Activated naive CD8-positive, alpha-beta T cell treated with anti-CD3 and anti-CD28 coated beads for 36 hours (primary cell): ENCODE measurements at regions not wholly inside any gene's neighbourhood (a gene's known extent, or its start where the extent isn't known, plus 50 kb on each side); places are given as distances from the start of the nearest gene placed in this dataset.

Experiments used
- DNase-seq: peaks from one replicate; pipeline ENCODE4 v3.0.0; 2021
- H3K27ac Mint-ChIP-seq: one replicate; pipeline ENCODE4 v1.8.0; 2022; ENCODE audit warnings: mild to moderate bottlenecking, moderate library complexity, mixed read lengths
- H3K27me3 Mint-ChIP-seq: one replicate; pipeline ENCODE4 v1.8.0; 2022; ENCODE audit warnings: mild to moderate bottlenecking, mixed read lengths
- H3K36me3 Mint-ChIP-seq: one replicate; pipeline ENCODE4 v1.8.0; 2021; ENCODE audit warnings: mild to moderate bottlenecking, mixed read lengths
- H3K4me1 Mint-ChIP-seq: one replicate; pipeline ENCODE4 v1.8.0; 2021; ENCODE audit warnings: mixed read lengths
- H3K4me3 Mint-ChIP-seq: one replicate; pipeline ENCODE4 v1.8.0; 2022; ENCODE audit warnings: mild to moderate bottlenecking, moderate library complexity, mixed read lengths
- H3K9me3 Mint-ChIP-seq: one replicate; pipeline ENCODE4 v1.8.0; 2022; ENCODE audit warnings: mixed read lengths

GRCh38 chr12:59839514-59839913 lies 243.7 kb downstream of the SLC16A7 start:
- Mint-ChIP-seq H3K4me3 (no peak overlapping the region), H3K9me3 (no peaks in the 10 kb centered on the region), H3K27me3 (peaks cover 8% of the 10 kb centered on the region), H3K27ac (no peak overlapping the region), H3K36me3 (no peaks in the 10 kb centered on the region), H3K4me1 (no peaks in the 10 kb centered on the region)
- no peak for DNase-seq

- H3K27ac Mint-ChIP-seq, result no peak overlapping the region
- no peak for DNase-seq
- H3K4me1 Mint-ChIP-seq, result no peaks in the 10 kb centered on the region
- no peaks in the 10 kb centered on the region for H3K36me3 Mint-ChIP-seq
- H3K9me3 Mint-ChIP-seq, result no peaks in the 10 kb centered on the region
- peaks cover 4% of the 10 kb centered on the region for H3K27me3 Mint-ChIP-seq
- H3K4me3 Mint-ChIP-seq, result no peak overlapping the region
These were observed 247.5 kb downstream of the SLC16A7 start for GRCh38 chr12:59843260-59843843.

DNA sequence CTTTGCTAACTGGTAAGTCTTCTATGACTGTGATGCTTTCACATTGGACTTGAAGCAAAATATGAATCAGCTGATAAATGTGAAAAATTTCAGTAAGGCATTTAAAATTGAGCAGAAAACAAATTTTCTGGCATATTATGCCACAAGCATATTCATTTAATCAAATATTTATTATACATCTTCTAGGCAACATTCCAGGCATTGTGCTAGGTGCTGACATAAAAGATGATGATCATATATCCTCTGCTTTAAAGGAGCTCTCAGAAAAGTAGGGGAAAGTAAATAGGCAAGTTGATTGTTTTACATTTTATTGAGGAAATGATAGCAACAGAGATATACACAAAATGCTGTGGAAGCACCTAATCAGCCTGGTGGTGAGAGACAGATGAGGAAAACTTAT lies 248.9 kb downstream of the SLC16A7 start:
- Mint-ChIP-seq H3K4me3 (no peak overlapping the region), H3K27ac (no peak overlapping the region), H3K4me1 (no peaks in the 10 kb centered on the region), H3K36me3 (no peaks in the 10 kb centered on the region), H3K9me3 (no peaks in the 10 kb centered on the region), H3K27me3 (peaks cover 4% of the 10 kb centered on the region)
- DNase-seq, result no peak

GRCh38 chr12:59845293-59845692 lies 249.5 kb downstream of the SLC16A7 start:
- H3K4me1 Mint-ChIP-seq, result no peaks in the 10 kb centered on the region
- H3K27me3 Mint-ChIP-seq, result no peaks in the 10 kb centered on the region
- DNase-seq, result no peak
- H3K27ac Mint-ChIP-seq, result no peak overlapping the region
- no peak overlapping the region for H3K4me3 Mint-ChIP-seq
- H3K36me3 Mint-ChIP-seq, result no peaks in the 10 kb centered on the region
- no peaks in the 10 kb centered on the region for H3K9me3 Mint-ChIP-seq

DNA sequence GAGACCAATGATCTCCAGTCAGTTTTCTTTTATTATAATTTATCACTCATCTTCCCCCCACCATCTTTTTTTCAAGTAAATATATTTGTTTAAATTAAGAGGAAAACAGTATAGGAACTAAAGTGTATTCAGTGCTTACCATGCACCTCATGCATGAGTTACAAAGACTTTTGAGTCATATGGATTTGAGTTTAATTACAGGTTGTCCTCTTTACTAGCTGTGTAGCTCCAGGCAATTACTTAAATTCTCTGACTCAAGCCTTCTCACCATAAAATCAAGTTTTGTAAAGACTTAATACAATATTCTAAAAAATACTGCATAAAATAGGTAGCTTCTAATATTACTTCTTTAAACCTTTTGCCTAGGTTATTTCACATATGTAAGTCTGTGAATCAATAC lies 251.3 kb downstream of the SLC16A7 start:
- DNase-seq, result no peak
- Mint-ChIP-seq H3K9me3 (no peaks in the 10 kb centered on the region), H3K27me3 (no peaks in the 10 kb centered on the region), H3K36me3 (no peaks in the 10 kb centered on the region), H3K27ac (no peak overlapping the region), H3K4me1 (no peaks in the 10 kb centered on the region), H3K4me3 (no peak overlapping the region)

DNA sequence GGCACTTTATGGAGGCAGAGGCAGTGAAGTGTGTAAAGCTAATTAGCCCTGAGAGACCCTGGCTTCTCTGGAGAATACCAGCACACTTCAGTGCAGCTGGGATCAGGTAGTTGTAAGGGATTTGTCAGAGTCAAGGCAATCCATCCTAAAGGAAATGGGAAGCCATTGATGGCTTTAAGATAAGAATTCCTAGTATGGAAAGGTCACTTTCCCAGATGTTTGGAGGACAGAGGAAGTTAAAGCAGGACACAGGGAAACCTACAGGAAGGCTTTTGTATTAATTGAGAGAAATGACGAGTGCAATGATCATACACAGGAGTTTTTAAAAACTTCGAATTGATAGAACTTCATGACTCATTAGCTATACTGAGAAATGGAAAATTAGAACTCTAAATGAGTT lies 254.4 kb downstream of the SLC16A7 start:
- H3K4me3 Mint-ChIP-seq, result no peak overlapping the region
- no peak for DNase-seq
- peaks cover 6% of the 10 kb centered on the region for H3K27me3 Mint-ChIP-seq
- H3K9me3 Mint-ChIP-seq, result peaks cover 4% of the 10 kb centered on the region
- no peaks in the 10 kb centered on the region for H3K4me1 Mint-ChIP-seq
- no peaks in the 10 kb centered on the region for H3K36me3 Mint-ChIP-seq
- H3K27ac Mint-ChIP-seq, result no peak overlapping the region

GRCh38 chr12:59858508-59859170 lies 262.8 kb downstream of the SLC16A7 start:
- peaks cover 16% of the 10 kb centered on the region for H3K27me3 Mint-ChIP-seq
- H3K4me3 Mint-ChIP-seq, result no peak overlapping the region
- peaks cover 11% of the 10 kb centered on the region for H3K9me3 Mint-ChIP-seq
- no peaks in the 10 kb centered on the region for H3K4me1 Mint-ChIP-seq
- DNase-seq, result no peak
- no peak overlapping the region for H3K27ac Mint-ChIP-seq
- no peaks in the 10 kb centered on the region for H3K36me3 Mint-ChIP-seq

GRCh38 chr12:59859171-59859510 lies 263.3 kb downstream of the SLC16A7 start:
- H3K27ac Mint-ChIP-seq, result no peak overlapping the region
- no peaks in the 10 kb centered on the region for H3K4me1 Mint-ChIP-seq
- no peak overlapping the region for H3K4me3 Mint-ChIP-seq
- H3K9me3 Mint-ChIP-seq, result peaks cover 10% of the 10 kb centered on the region
- H3K27me3 Mint-ChIP-seq, result peaks cover 16% of the 10 kb centered on the region
- no peak for DNase-seq
- no peaks in the 10 kb centered on the region for H3K36me3 Mint-ChIP-seq

GRCh38 chr12:59861635-59862034 lies 265.8 kb downstream of the SLC16A7 start:
- Mint-ChIP-seq H3K9me3 (peaks cover 3% of the 10 kb centered on the region), H3K4me1 (no peaks in the 10 kb centered on the region), H3K27me3 (no peaks in the 10 kb centered on the region), H3K27ac (no peak overlapping the region), H3K36me3 (no peaks in the 10 kb centered on the region), H3K4me3 (no peak overlapping the region)
- DNase-seq, result no peak

- Mint-ChIP-seq H3K36me3 (no peaks in the 10 kb centered on the region), H3K4me1 (no peaks in the 10 kb centered on the region), H3K27me3 (no peaks in the 10 kb centered on the region), H3K4me3 (no peak overlapping the region), H3K9me3 (no peaks in the 10 kb centered on the region), H3K27ac (no peak overlapping the region)
- DNase-seq, result no peak
These were observed 271.2 kb downstream of the SLC16A7 start for GRCh38 chr12:59867055-59867454.

DNA sequence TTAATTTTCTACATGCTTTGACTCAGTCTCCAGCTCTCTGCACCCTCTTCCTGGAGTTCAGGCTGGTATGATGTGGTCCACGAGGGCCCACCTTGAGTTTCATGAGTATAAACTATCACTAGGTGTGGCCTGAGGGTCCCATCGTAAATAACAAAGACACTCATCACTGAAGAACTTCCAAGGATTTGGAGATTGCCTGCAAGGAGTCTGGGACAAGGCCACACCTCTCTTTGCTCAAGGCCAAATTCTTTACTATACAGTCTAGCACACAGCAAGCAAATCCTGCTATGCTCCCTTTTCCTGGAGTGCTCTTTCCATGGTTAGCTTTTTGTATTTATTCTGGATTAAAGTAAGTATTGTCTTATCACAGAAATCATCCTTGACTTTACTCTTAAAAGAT lies 271.9 kb downstream of the SLC16A7 start:
- Mint-ChIP-seq H3K27ac (no peak overlapping the region), H3K9me3 (peaks cover 1% of the 10 kb centered on the region), H3K4me3 (no peak overlapping the region), H3K27me3 (no peaks in the 10 kb centered on the region), H3K36me3 (no peaks in the 10 kb centered on the region), H3K4me1 (no peaks in the 10 kb centered on the region)
- no peak for DNase-seq

DNA sequence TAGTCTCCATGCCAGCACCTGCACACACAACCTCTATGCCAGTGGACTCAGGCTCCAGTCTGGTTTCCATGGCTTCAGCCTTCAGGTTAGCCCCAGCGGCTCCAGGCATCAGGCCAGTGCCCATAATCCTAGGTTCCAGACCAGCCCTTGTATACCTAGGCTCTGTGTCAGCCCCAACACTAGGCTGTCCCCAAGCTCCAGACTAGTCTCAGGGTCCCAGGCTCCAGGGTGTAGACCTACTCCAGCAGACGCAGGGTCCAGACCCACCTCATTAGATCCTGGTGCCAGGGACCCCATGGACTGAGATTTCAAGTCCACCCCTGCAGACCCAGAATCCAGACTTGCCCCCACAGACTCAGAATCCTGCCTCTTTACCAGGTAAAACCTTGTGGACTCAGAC lies 275.9 kb downstream of the SLC16A7 start:
- Mint-ChIP-seq H3K4me3 (no peak overlapping the region), H3K27ac (no peak overlapping the region), H3K9me3 (peaks cover 1% of the 10 kb centered on the region), H3K4me1 (no peaks in the 10 kb centered on the region), H3K36me3 (no peaks in the 10 kb centered on the region), H3K27me3 (no peaks in the 10 kb centered on the region)
- no peak for DNase-seq

DNA sequence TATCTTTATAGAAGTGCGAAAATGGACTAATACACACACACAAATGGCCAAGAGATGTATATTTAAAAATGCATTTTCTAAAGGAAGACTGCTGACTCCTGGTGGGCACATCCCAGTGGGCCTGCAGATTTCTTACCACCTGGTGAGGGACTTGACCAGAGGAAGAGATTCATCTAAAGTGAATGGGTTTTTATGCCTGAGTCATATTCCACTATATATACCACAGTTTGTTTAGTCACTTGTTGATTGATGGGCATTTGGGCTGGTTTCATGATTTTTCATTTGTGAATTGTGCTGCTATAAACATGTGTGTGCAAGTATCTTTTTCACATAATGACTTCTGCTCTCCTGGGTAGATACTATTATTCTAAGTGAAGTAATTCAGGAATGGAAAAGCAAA lies 277.3 kb downstream of the SLC16A7 start:
- H3K36me3 Mint-ChIP-seq, result no peaks in the 10 kb centered on the region
- peaks cover 1% of the 10 kb centered on the region for H3K9me3 Mint-ChIP-seq
- no peaks in the 10 kb centered on the region for H3K27me3 Mint-ChIP-seq
- H3K27ac Mint-ChIP-seq, result no peak overlapping the region
- H3K4me1 Mint-ChIP-seq, result no peaks in the 10 kb centered on the region
- no peak overlapping the region for H3K4me3 Mint-ChIP-seq
- DNase-seq, result no peak

DNA sequence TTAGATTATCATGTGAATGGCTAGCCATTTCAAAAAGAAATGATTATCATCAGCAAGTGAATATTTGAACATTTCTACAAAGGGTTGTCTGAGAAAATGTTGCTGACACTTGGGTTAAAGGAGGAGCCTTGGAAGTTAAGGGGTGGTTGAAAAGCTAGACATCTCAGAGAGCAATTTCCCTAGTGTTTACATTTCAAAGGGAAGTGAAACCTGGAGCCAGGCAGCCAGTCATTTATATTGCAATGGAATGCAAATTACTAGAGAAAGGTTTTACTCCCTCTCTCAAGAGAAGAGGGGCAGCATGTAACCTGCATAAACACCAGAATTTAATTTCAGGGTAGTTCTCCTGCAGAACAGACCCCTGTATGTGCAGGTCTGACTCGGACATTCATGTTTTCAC lies 279.0 kb downstream of the SLC16A7 start:
- DNase-seq, result no peak
- Mint-ChIP-seq H3K9me3 (peaks cover 1% of the 10 kb centered on the region), H3K4me3 (no peak overlapping the region), H3K36me3 (no peaks in the 10 kb centered on the region), H3K27me3 (no peaks in the 10 kb centered on the region), H3K4me1 (no peaks in the 10 kb centered on the region), H3K27ac (no peak overlapping the region)

DNA sequence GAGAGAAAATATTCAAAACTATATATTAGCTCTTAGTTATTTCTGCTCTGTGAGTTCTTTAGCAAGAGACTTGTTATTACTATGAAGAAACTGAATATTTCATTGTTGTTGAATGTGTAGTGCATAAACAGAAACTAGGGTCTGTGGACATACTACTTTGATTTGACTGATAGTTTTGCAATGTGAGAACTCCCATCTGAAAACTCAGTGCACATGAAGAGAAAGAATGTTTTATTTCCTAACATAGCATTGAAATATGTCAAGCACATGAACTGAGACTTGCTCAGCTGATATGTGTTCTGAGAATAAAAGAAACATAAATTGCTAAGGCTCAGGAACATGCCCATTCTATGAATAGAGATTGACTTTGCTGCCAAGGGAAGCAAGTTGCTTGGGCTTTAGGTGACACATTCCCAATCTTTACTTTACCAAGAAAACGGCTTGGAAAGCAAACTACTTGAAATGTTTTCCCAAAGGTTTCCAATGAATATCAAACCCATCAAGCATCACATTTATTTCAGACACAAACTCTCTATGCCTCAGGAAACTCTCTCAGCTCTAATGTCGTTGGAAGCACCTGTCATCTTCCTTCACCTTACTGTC lies 290.4 kb downstream of the SLC16A7 start:
- no peak overlapping the region for H3K4me3 Mint-ChIP-seq
- H3K27me3 Mint-ChIP-seq, result no peaks in the 10 kb centered on the region
- H3K36me3 Mint-ChIP-seq, result no peaks in the 10 kb centered on the region
- H3K4me1 Mint-ChIP-seq, result no peaks in the 10 kb centered on the region
- no peak for DNase-seq
- no peak overlapping the region for H3K27ac Mint-ChIP-seq
- H3K9me3 Mint-ChIP-seq, result no peaks in the 10 kb centered on the region

DNA sequence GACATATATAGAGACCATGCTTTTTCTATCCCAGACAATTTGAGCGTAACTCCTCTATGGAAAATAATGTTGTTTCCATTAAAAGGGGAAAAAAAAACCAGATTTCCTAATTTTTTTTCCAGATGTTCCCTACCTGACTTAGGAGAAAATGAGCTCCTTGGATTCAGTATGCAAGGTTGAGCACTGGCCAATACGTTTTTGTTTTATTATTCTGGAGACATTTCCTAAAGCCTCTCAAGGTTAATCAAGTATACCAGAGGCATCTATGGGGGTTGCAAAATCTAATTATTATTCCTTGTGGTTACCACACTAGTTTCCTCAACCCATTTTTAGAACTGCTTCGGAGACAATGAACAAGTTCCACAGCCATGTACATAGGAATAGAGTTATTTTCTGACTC lies 291.3 kb downstream of the SLC16A7 start:
- Mint-ChIP-seq H3K4me3 (no peak overlapping the region), H3K27ac (no peak overlapping the region), H3K9me3 (no peaks in the 10 kb centered on the region), H3K36me3 (no peaks in the 10 kb centered on the region), H3K27me3 (no peaks in the 10 kb centered on the region), H3K4me1 (no peaks in the 10 kb centered on the region)
- no peak for DNase-seq
